IMR-90 (cell line): ENCODE measurements at regions not wholly inside any gene's neighbourhood (a gene's known extent, or its start where the extent isn't known, plus 50 kb on each side); places are given as distances from the start of the nearest gene placed in this dataset.

Experiments used
- MXI1 ChIP-seq: IDR thresholded peaks from 2 replicates; pipeline ENCODE4 v1.6.1; 2012; ENCODE audit warnings: low read depth, mild to moderate bottlenecking, low read length, moderate library complexity, borderline replicate concordance
- POLR2A ChIP-seq: IDR thresholded peaks from 2 replicates; pipeline ENCODE4 v1.6.1; 2012; ENCODE audit warnings: mild to moderate bottlenecking, low read depth, low read length
- RCOR1 ChIP-seq: IDR thresholded peaks from 2 replicates; pipeline ENCODE4 v1.6.1; 2012; ENCODE audit warnings: mild to moderate bottlenecking, low read length, improper control_type of control experiment; ENCODE audit not compliant: insufficient replicate concordance
- TF ChIP-seq, protein P1 (sequence below): conservative IDR thresholded peaks from 2 replicates; pipeline ENCODE4 v1.5.1; 2012; ENCODE audit warnings: mild to moderate bottlenecking, low read depth, low read length, improper control_type of control experiment
- TF ChIP-seq, protein P2 (sequence below): fragments of 150-350 bp; IDR thresholded peaks from 2 replicates; pipeline ENCODE4 v1.6.1; 2017; ENCODE audit warnings: mild to moderate bottlenecking, antibody characterized with exemption, low read length, low read depth

DNA sequence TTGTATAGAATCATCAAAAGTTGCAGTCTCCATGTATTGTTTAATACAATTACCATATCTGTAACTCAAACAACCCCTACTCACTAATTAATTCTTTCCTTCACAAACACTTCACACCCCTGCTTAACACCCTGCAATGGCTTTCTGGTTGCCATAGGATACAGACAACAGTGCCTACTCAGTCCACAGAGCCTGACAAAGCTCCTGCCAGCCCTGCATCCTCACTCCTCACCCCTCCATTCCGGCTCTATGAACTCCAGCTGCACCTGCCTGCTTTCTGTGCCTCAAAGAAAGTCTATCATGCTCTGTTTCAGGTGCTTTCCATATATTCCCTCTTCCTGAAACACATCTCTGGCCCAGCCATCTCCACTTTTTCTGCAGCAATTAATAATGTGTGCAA, 253.4 kb downstream of the HACE1 start:
- TF ChIP-seq POLR2A (no peak), MXI1 (no peak), RCOR1 (no peak)
- TF ChIP-seq, protein P1, sequence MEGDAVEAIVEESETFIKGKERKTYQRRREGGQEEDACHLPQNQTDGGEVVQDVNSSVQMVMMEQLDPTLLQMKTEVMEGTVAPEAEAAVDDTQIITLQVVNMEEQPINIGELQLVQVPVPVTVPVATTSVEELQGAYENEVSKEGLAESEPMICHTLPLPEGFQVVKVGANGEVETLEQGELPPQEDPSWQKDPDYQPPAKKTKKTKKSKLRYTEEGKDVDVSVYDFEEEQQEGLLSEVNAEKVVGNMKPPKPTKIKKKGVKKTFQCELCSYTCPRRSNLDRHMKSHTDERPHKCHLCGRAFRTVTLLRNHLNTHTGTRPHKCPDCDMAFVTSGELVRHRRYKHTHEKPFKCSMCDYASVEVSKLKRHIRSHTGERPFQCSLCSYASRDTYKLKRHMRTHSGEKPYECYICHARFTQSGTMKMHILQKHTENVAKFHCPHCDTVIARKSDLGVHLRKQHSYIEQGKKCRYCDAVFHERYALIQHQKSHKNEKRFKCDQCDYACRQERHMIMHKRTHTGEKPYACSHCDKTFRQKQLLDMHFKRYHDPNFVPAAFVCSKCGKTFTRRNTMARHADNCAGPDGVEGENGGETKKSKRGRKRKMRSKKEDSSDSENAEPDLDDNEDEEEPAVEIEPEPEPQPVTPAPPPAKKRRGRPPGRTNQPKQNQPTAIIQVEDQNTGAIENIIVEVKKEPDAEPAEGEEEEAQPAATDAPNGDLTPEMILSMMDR: no peak
- TF ChIP-seq, protein P2, sequence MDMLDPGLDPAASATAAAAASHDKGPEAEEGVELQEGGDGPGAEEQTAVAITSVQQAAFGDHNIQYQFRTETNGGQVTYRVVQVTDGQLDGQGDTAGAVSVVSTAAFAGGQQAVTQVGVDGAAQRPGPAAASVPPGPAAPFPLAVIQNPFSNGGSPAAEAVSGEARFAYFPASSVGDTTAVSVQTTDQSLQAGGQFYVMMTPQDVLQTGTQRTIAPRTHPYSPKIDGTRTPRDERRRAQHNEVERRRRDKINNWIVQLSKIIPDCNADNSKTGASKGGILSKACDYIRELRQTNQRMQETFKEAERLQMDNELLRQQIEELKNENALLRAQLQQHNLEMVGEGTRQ: no peak
